ENCODE measurements at regions not wholly inside any gene's neighbourhood (a gene's known extent, or its start where the extent isn't known, plus 50 kb on each side); places are given as distances from the start of the nearest gene placed in this dataset.

- no peak for TF ChIP-seq CTCF (IDR thresholded peaks at IDR 0.05; ENCODE audit: insufficient read depth, low read length, poor library complexity, severe bottlenecking)
- TF ChIP-seq EZH2phosphoT487 (conservative IDR thresholded peaks at IDR 0.05; ENCODE audit: low read length): no peak
Measured at GRCh38 chr11:129699711-129700304, 115.8 kb upstream of the TMEM45B start.

Data from SU-DHL-6 (cell line).